ENCODE measurements at regions not wholly inside any gene's neighbourhood (a gene's known extent, or its start where the extent isn't known, plus 50 kb on each side); places are given as distances from the start of the nearest gene placed in this dataset.

GRCh38 chr2:129782633-129782990 is 196.9 kb upstream of the RAB6C start:
- TF ChIP-seq, protein P1, sequence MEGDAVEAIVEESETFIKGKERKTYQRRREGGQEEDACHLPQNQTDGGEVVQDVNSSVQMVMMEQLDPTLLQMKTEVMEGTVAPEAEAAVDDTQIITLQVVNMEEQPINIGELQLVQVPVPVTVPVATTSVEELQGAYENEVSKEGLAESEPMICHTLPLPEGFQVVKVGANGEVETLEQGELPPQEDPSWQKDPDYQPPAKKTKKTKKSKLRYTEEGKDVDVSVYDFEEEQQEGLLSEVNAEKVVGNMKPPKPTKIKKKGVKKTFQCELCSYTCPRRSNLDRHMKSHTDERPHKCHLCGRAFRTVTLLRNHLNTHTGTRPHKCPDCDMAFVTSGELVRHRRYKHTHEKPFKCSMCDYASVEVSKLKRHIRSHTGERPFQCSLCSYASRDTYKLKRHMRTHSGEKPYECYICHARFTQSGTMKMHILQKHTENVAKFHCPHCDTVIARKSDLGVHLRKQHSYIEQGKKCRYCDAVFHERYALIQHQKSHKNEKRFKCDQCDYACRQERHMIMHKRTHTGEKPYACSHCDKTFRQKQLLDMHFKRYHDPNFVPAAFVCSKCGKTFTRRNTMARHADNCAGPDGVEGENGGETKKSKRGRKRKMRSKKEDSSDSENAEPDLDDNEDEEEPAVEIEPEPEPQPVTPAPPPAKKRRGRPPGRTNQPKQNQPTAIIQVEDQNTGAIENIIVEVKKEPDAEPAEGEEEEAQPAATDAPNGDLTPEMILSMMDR (conservative IDR thresholded peaks at IDR 0.05), result no peak
- no peak for TF ChIP-seq EZH2 (IDR thresholded peaks at IDR 0.05; ENCODE audit: low read depth)
